SK-N-SH treated with all-trans-retinoic acid at 6 μM for 48 hours (cell line): ENCODE measurements at regions not wholly inside any gene's neighbourhood (a gene's known extent, or its start where the extent isn't known, plus 50 kb on each side); places are given as distances from the start of the nearest gene placed in this dataset.

ENCODE experiments used
- ATAC-seq: fragments of 200-7000 bp; cut with Tn5 transposase; 3 replicates; pipeline ENCODE4 v1.9.1; 2020; ENCODE audit warnings: mild to moderate bottlenecking, moderate library complexity
- ARNTL ChIP-seq: fragments of 450-650 bp; formaldehyde crosslinking; IDR thresholded peaks from 2 replicates; pipeline ENCODE4 v1.5.0; 2020; ENCODE audit warnings: low read depth, mild to moderate bottlenecking, moderate library complexity, borderline replicate concordance
- BACH2 ChIP-seq: fragments of 250-450 bp; sonication (Bioruptor Pico); IDR thresholded peaks from 2 replicates; pipeline ENCODE4 v1.9.0; 2021; ENCODE audit warnings: mild to moderate bottlenecking, borderline replicate concordance
- CREB5 ChIP-seq: fragments of 250-450 bp; sonication (Bioruptor Pico); IDR thresholded peaks from 2 replicates; pipeline ENCODE4 v1.5.1; 2020; ENCODE audit warnings: low read depth, mild to moderate bottlenecking, moderate library complexity
- CSDC2 ChIP-seq: fragments of 250-450 bp; sonication (Bioruptor Pico); IDR thresholded peaks from 2 replicates; pipeline ENCODE4 v1.5.0; 2020; ENCODE audit warnings: mild to moderate bottlenecking, moderate library complexity
- CSRNP3 ChIP-seq: fragments of 250-450 bp; sonication (Bioruptor Pico); IDR thresholded peaks from 2 replicates; pipeline ENCODE4 v1.5.1; 2021; ENCODE audit warnings: mild to moderate bottlenecking, moderate library complexity
- GLIS3 ChIP-seq: fragments of 250-450 bp; sonication (Bioruptor Pico); IDR thresholded peaks from 2 replicates; pipeline ENCODE4 v1.5.0; 2020; ENCODE audit warnings: mild to moderate bottlenecking, moderate library complexity
- ISL1 ChIP-seq: fragments of 250-450 bp; sonication (Bioruptor Pico); IDR thresholded peaks from 2 replicates; pipeline ENCODE4 v2.1.2; 2022; ENCODE audit warnings: mild to moderate bottlenecking, moderate library complexity
- OSR1 ChIP-seq: fragments of 250-450 bp; sonication (Bioruptor Pico); IDR thresholded peaks from 2 replicates; pipeline ENCODE4 v1.8.0; 2022; ENCODE audit warnings: moderate library complexity, mild to moderate bottlenecking, inconsistent platforms
- PATZ1 ChIP-seq: fragments of 250-450 bp; sonication (Bioruptor Pico); IDR thresholded peaks from 2 replicates; pipeline ENCODE4 v1.8.0; 2020; ENCODE audit warnings: mild to moderate bottlenecking, moderate library complexity, borderline replicate concordance
- POU6F1 ChIP-seq: fragments of 250-450 bp; sonication (Bioruptor Pico); IDR thresholded peaks from 2 replicates; pipeline ENCODE4 v1.8.0; 2021; ENCODE audit warnings: low read depth, mild to moderate bottlenecking, moderate library complexity, borderline replicate concordance
- PPARA ChIP-seq: fragments of 250-450 bp; sonication (Bioruptor Pico); IDR thresholded peaks from 2 replicates; pipeline ENCODE4 v1.5.0; 2020; ENCODE audit warnings: mild to moderate bottlenecking, borderline replicate concordance
- RARB ChIP-seq: fragments of 250-450 bp; sonication (Bioruptor Pico); IDR thresholded peaks from 2 replicates; pipeline ENCODE4 v1.8.0; 2021; ENCODE audit warnings: mild to moderate bottlenecking, moderate library complexity
- SNAI2 ChIP-seq: fragments of 250-450 bp; sonication (Bioruptor Pico); IDR thresholded peaks from 2 replicates; pipeline ENCODE4 v1.5.0; 2020; ENCODE audit warnings: mild to moderate bottlenecking, moderate library complexity
- TCF4 ChIP-seq: fragments of 250-450 bp; sonication (Bioruptor Pico); IDR thresholded peaks from 2 replicates; pipeline ENCODE4 v1.8.0; 2021; ENCODE audit warnings: mild to moderate bottlenecking, moderate library complexity, borderline replicate concordance
- TOX ChIP-seq: fragments of 250-450 bp; sonication (Bioruptor Pico); IDR thresholded peaks from 2 replicates; pipeline ENCODE4 v1.8.0; 2021; ENCODE audit warnings: mild to moderate bottlenecking, moderate library complexity, borderline replicate concordance
- TSHZ2 ChIP-seq: fragments of 250-450 bp; sonication (Bioruptor Pico); IDR thresholded peaks from 2 replicates; pipeline ENCODE4 v1.5.0; 2020; ENCODE audit warnings: mild to moderate bottlenecking, moderate library complexity
- ZFP30 ChIP-seq: fragments of 450-650 bp; formaldehyde crosslinking; IDR thresholded peaks from 2 replicates; pipeline ENCODE4 v1.5.0; 2022; ENCODE audit warnings: mild to moderate bottlenecking, moderate library complexity
- ZNF565 ChIP-seq: fragments of 450-650 bp; formaldehyde crosslinking; conservative IDR thresholded peaks from 2 replicates; pipeline ENCODE4 v1.5.0; 2020; ENCODE audit warnings: low read depth, mild to moderate bottlenecking, moderate library complexity
- ZNF70 ChIP-seq: fragments of 450-650 bp; formaldehyde crosslinking; IDR thresholded peaks from 2 replicates; pipeline ENCODE4 v1.5.0; 2020; ENCODE audit warnings: mild to moderate bottlenecking, moderate library complexity

- ATAC-seq, result no peak
- TF ChIP-seq TSHZ2 (CRISPR knock-in tag), result no peak
- TF ChIP-seq CSDC2 (CRISPR knock-in tag), result no peak
- TF ChIP-seq GLIS3, result no peak
- TF ChIP-seq CREB5, result no peak
- TF ChIP-seq OSR1 (CRISPR knock-in tag), result no peak
- no peak for TF ChIP-seq ZNF70 (CRISPR knock-in tag)
- no peak for TF ChIP-seq CSRNP3 (CRISPR knock-in tag)
- TF ChIP-seq, all 23 proteins: peak for 0
These were observed 150.5 kb downstream of the EN1 start for GRCh38 chr2:118696786-118697465.

GRCh38 chr2:118693287-118693822, 154.1 kb downstream of the EN1 start:
- no peak for TF ChIP-seq CREB5
- TF ChIP-seq CSRNP3 (CRISPR knock-in tag), result no peak
- TF ChIP-seq RARB (CRISPR knock-in tag), result no peak
- TF ChIP-seq ZFP30 (CRISPR knock-in tag), result no peak
- no peak for TF ChIP-seq PPARA (CRISPR knock-in tag)
- TF ChIP-seq OSR1 (CRISPR knock-in tag), result no peak
- TF ChIP-seq CSDC2 (CRISPR knock-in tag), result no peak
- TF ChIP-seq BACH2 (CRISPR knock-in tag), result no peak
- TF ChIP-seq TSHZ2 (CRISPR knock-in tag), result no peak
- TF ChIP-seq ZNF70 (CRISPR knock-in tag), result no peak
- no peak for TF ChIP-seq ZNF565 (CRISPR knock-in tag)
- TF ChIP-seq SNAI2 (CRISPR knock-in tag), result no peak
- TF ChIP-seq ARNTL (CRISPR knock-in tag), result no peak
- no peak for ATAC-seq

GRCh38 chr2:118689874-118690273, 157.6 kb downstream of the EN1 start:
- ATAC-seq, result no peak
- TF ChIP-seq ZNF565 (CRISPR knock-in tag) (no peak), PATZ1 (CRISPR knock-in tag) (no peak), RARB (CRISPR knock-in tag) (no peak), PPARA (CRISPR knock-in tag) (no peak), ISL1 (no peak), TOX (CRISPR knock-in tag) (no peak), TCF4 (CRISPR knock-in tag) (no peak), CSDC2 (CRISPR knock-in tag) (no peak), POU6F1 (CRISPR knock-in tag) (no peak)
